Right lobe of liver (tissue), 4 donors: ENCODE measurements at regions not wholly inside any gene's neighbourhood (a gene's known extent, or its start where the extent isn't known, plus 50 kb on each side); places are given as distances from the start of the nearest gene placed in this dataset.

Experiments used
- CTCF ChIP-seq, 4 donors: fragments of 200-600 bp in 3 of 4; fragments of 450-650 bp in 1 of 4; IDR thresholded peaks; one replicate each; pipeline versions ENCODE4 v1.5.1 to v1.8.0; 2016 to 2022; ENCODE audit warnings: antibody characterized with exemption in 4 of 4, mild to moderate bottlenecking in 2 of 4
- POLR2A ChIP-seq: fragments of 450-650 bp; IDR thresholded peaks from one replicate; pipeline ENCODE4 v1.6.1; 2017; ENCODE audit warnings: antibody characterized with exemption, mild to moderate bottlenecking
- donor health status: DM: no; HTN: no; CAD: no.
- donor health status: DM: no; HTN: no; CAD: no.
- donor health status: DM: no; HTN: yes; CAD: no.

GRCh38 chr17:63290784-63291183, 155.3 kb downstream of the CYB561 start:
- TF ChIP-seq CTCF (IDR thresholded peaks at IDR 0.05) (no peak), POLR2A (no peak)
